Posterior vena cava (tissue), 2 donors: ENCODE measurements at regions not wholly inside any gene's neighbourhood (a gene's known extent, or its start where the extent isn't known, plus 50 kb on each side); places are given as distances from the start of the nearest gene placed in this dataset.
"Not testable (repeated sequence)": the region's sequence is repeated elsewhere in the genome, so short reads cannot be mapped to it uniquely, and the experiment has no call there.

Experiments
- DNase-seq: peaks from one replicate; pipeline ENCODE4 v3.0.0-alpha.2; 2020; ENCODE audit warnings: low spot score
- intact Hi-C, 2 donors: fragments of 100-400 bp; cut with DNase I; formaldehyde crosslinking; loops; one replicate each; pipeline versions ENCODE4 v1.14.1 to v1.14.2; 2022 to 2023
- donor health status: DM: yes; HTN: yes; CAD: no.
- donor health status: DM: yes; HTN: yes; CAD: no.

DNA sequence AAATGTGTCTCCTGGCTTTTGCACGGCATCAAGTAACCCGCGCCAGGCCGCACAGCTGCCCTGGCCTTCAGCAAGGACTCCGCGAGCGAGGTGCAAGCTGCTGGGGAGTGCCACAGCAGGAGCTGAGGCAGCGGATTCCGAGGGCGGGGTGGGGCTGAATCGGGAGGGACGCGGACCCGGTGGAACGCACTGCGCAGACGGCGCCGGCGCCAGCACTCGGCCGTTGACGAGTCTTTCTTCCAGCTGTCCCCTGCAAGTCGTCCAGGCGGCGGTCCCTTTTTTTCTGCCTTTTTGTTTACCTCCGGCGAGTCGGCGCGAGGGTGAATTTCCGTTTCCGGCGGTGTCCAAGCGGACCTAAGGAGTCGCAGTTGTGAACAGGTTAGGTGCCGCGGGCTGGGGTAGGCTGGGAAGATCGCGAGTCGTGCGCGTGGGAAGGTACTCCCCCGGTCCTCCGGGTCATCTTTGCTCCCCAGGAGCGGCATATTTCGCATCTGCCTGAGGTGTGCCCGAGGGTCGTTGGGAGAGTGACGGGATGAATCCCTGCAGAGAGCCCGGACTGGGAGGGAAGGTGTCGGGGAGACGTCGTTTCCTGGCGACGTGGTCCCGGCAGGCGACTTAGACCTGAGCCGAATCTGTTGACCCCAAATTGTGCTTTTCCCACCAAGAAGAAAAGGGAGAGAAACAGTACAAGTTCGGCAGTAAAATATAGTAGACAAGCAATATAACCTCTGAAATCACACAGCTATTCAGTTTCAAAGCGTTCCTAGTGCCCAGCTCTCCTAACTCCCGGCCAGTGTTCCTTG is 124.5 kb upstream of the PTPN20 start:
- intact Hi-C loops, result not testable (repeated sequence)

GRCh38 chr10:46787321-46787615 is 124.0 kb upstream of the PTPN20 start:
- DNase-seq, result no peak
- intact Hi-C loops, result no loop called here

More for the DNA sequence above, 124.5 kb upstream of the PTPN20 start:
- DNase-seq, result peak; percentile 90

GRCh38 chr10:46792657-46793357 is 118.4 kb upstream of the PTPN20 start:
- DNase-seq, intact Hi-C loops: not testable (repeated sequence)

DNA sequence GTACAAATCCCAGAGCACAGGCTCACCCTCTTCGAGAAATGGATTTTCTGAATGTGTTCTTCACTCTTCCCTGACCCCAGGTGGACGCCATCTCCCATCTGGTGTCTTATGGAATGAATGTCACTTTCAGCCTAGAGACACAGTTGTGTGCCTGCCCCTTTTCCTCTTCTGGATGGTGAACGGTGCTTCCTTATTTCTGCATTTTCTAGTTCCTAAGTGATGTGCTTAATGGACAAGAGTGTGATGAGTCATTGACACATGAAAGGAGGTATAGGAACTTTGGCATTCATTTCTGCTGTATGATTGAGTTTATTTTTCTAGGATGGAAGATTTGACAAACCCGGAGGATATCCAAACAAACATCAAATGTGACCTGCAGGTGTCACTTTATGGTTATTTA is 114.9 kb upstream of the PTPN20 start:
- DNase-seq, intact Hi-C loops: not testable (repeated sequence)

DNA sequence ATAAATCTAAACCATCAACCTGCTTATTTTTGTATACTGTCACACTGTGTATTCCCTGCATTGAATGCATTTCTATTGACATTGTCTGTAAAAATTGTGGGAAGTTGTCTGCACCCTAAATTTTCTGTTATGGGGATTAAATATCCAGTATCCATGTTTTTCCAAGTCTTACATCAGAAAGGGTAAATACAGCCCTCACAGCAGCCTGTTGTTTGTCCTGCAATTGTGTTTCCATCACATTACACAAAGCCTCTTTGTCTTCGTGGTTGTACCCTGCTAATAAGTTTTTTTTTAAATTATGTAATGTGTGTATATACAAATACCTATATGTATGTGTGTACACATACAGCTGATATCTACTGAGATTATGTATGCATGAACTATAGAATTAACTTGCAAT is 109.2 kb upstream of the PTPN20 start:
- intact Hi-C loops, DNase-seq: not testable (repeated sequence)

- intact Hi-C loops, DNase-seq: not testable (repeated sequence)
These were observed 108.1 kb upstream of the PTPN20 start for GRCh38 chr10:46803082-46803481.

- intact Hi-C loops, DNase-seq: not testable (repeated sequence)
These were observed 101.0 kb upstream of the PTPN20 start for GRCh38 chr10:46810222-46810621.

DNA sequence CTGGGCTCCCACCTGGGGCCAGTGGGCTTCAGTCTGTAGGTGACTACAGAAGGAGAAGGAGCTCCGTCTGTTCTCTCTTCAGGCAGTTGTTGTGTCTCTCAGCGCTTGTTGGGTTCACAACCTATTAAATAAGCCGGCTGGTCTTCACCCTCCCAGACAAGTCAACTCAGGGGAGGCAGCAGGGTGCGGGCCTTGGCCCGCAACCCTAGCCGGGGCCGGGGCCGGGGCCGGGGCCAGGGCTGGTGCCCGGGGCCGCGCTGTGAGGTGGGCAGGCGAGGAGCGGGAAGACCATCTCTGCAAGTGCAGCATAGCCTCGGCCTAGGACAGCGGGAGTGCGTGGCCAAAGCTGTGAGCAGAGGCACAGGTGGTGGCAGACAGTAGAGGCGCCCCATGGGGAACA is 95.1 kb upstream of the PTPN20 start:
- DNase-seq, intact Hi-C loops: not testable (repeated sequence)

- intact Hi-C loops, DNase-seq: not testable (repeated sequence)
These were observed 70.7 kb upstream of the PTPN20 start for GRCh38 chr10:46840393-46841050.

DNA sequence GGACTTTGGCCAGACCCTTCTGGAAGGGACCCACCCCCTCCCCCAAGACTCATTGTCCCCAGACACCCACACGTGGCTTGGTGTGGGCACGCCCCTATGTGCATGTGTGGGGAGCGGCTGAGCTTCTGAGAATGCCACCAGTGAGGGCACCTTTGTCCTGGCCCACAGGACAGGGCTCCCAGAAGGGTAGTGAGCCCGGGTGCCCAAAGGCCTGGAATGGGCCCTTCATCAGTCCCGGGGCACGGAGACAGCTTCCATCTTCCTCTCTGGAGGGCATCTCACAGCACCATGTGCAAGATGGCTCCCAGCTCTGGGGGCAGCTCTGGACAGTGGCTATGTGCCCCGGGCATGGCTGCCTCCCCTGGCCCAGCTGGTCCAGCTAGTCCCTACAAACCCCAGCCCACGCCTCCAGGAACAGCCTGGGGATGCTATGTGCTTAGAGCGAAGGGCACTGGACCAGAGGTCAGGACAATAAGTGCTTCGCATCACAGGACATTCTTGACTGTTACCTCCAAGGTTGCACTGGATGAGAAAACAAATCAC is 70.1 kb upstream of the PTPN20 start:
- intact Hi-C loops, DNase-seq: not testable (repeated sequence)

GRCh38 chr10:46845194-46845593 is 66.0 kb upstream of the PTPN20 start:
- intact Hi-C loops, DNase-seq: not testable (repeated sequence)

DNA sequence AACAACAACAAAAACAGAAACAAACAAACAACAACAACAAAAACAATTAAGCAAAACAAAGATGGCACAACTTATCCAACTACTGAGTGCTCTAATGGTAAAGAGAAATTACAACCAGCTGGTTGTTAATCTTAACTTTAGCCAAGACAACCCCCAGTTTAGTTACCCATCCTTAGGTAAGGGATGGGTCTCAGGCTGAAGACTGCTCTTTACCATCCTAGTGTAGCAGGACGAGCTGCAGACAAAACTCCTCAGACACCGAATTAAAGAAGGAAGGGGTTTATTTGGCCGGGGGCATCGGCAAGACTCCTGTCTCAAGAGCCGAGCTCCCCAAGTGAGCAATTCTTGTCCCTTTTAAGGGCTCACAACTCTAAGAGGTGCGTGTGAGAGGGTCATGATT is 65.6 kb upstream of the PTPN20 start:
- intact Hi-C loops, DNase-seq: not testable (repeated sequence)

DNA sequence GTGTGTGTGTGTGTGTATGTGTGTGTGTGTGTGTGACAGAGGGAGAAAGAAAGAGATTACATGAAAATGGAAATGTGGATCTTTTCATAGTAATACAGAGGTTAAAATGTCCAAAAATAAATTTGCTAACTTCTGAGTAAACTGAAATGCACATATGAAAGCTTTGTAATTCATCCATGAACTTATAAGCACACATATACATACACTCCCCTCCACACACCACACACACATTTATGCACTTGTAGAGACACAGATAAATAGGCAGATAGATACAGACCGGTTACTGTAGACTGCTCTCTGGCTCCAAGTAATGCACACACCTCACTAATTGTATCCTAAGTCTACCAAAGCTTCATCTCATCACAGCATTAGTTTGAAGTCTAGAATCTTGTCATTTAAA is 50.5 kb upstream of the PTPN20 start:
- DNase-seq, intact Hi-C loops: not testable (repeated sequence)
